ENCODE measurements at regions not wholly inside any gene's neighbourhood (a gene's known extent, or its start where the extent isn't known, plus 50 kb on each side); places are given as distances from the start of the nearest gene placed in this dataset.

- H2AFZ ChIP-seq (ENCODE audit: low read length), result no peak overlapping the region
- H3K4me1 ChIP-seq (ENCODE audit: control insufficient read depth, extremely low read depth, insufficient read depth, low read length), result no peaks in the 10 kb centered on the region
- TF ChIP-seq EZH2 (IDR thresholded peaks at IDR 0.05; ENCODE audit: low read length, missing control alignments), result no peak
- peak; percentile 41 to 57 for TF ChIP-seq CTCF (conservative IDR thresholded peaks at IDR 0.05 in 1 of 2, IDR thresholded peaks at IDR 0.05 in 1 of 2; ENCODE audit: low read depth in 1 of 2, low read length in 2 of 2)
- no peaks in the 10 kb centered on the region for H3K27me3 ChIP-seq (ENCODE audit: control insufficient read depth, insufficient read depth, low read length)
- no peak overlapping the region for H3K4me2 ChIP-seq (ENCODE audit: extremely low read depth, insufficient read depth, low read length)
- DNase-seq (ENCODE audit: low read depth in 2 of 2), result peak in 1 of 2 donors; percentile 7
- H3K9ac ChIP-seq (ENCODE audit: insufficient read depth, low read length), result no peak overlapping the region
- no peak overlapping the region for H3K27ac ChIP-seq (ENCODE audit: insufficient read depth, low read length)
- H3K36me3 ChIP-seq (ENCODE audit: control insufficient read depth, insufficient read depth, low read length), result no peaks in the 10 kb centered on the region
- no peaks in the 10 kb centered on the region for H3K9me3 ChIP-seq (ENCODE audit: control insufficient read depth, insufficient read depth, low read depth, low read length)
- no peaks in the 10 kb centered on the region for H4K20me1 ChIP-seq (ENCODE audit: control insufficient read depth, extremely low read depth, insufficient read depth, low read length)
- no peak overlapping the region for H3K4me3 ChIP-seq (replicated peaks in 1 of 4; ENCODE audit: control extremely low read depth in 1 of 4, insufficient read depth in 1 of 4, low read depth in 3 of 4, low read length in 4 of 4)
- no peaks in the 10 kb centered on the region for H3K79me2 ChIP-seq (ENCODE audit: control insufficient read depth, insufficient read depth, low read length)
Observed at GRCh38 chrX:49761481-49761880, 65.7 kb upstream of the PAGE1 start.

GRCh38 chrX:49760290-49760890 lies 64.6 kb upstream of the PAGE1 start:
- no peaks in the 10 kb centered on the region for H3K4me1 ChIP-seq (ENCODE audit: control insufficient read depth, extremely low read depth, insufficient read depth, low read length)
- DNase-seq (ENCODE audit: low read depth in 2 of 2), result no peak
- TF ChIP-seq EZH2 (IDR thresholded peaks at IDR 0.05; ENCODE audit: low read length, missing control alignments), result no peak
- TF ChIP-seq CTCF (conservative IDR thresholded peaks at IDR 0.05 in 1 of 2, IDR thresholded peaks at IDR 0.05 in 1 of 2; ENCODE audit: low read depth in 1 of 2, low read length in 2 of 2), result no peak
- no peak overlapping the region for H3K4me3 ChIP-seq (replicated peaks in 1 of 4; ENCODE audit: control extremely low read depth in 1 of 4, insufficient read depth in 1 of 4, low read depth in 3 of 4, low read length in 4 of 4)
- H3K36me3 ChIP-seq (ENCODE audit: control insufficient read depth, insufficient read depth, low read length), result no peaks in the 10 kb centered on the region
- no peak overlapping the region for H2AFZ ChIP-seq (ENCODE audit: low read length)
- no peak overlapping the region for H3K27ac ChIP-seq (ENCODE audit: insufficient read depth, low read length)
- no peak overlapping the region for H3K9ac ChIP-seq (ENCODE audit: insufficient read depth, low read length)
- H3K4me2 ChIP-seq (ENCODE audit: extremely low read depth, insufficient read depth, low read length), result no peak overlapping the region
- no peaks in the 10 kb centered on the region for H3K27me3 ChIP-seq (ENCODE audit: control insufficient read depth, insufficient read depth, low read length)
- no peaks in the 10 kb centered on the region for H4K20me1 ChIP-seq (ENCODE audit: control insufficient read depth, extremely low read depth, insufficient read depth, low read length)
- H3K79me2 ChIP-seq (ENCODE audit: control insufficient read depth, insufficient read depth, low read length), result no peaks in the 10 kb centered on the region
- H3K9me3 ChIP-seq (ENCODE audit: control insufficient read depth, insufficient read depth, low read depth, low read length), result no peaks in the 10 kb centered on the region

- Histone ChIP-seq H3K4me2 (ENCODE audit: extremely low read depth, insufficient read depth, low read length) (no peak overlapping the region), H3K9ac (ENCODE audit: insufficient read depth, low read length) (no peak overlapping the region), H3K27me3 (ENCODE audit: control insufficient read depth, insufficient read depth, low read length) (no peaks in the 10 kb centered on the region), H3K27ac (ENCODE audit: insufficient read depth, low read length) (no peak overlapping the region), H2AFZ (ENCODE audit: low read length) (no peak overlapping the region), H3K79me2 (ENCODE audit: control insufficient read depth, insufficient read depth, low read length) (no peaks in the 10 kb centered on the region), H3K9me3 (ENCODE audit: control insufficient read depth, insufficient read depth, low read depth, low read length) (no peaks in the 10 kb centered on the region), H3K36me3 (ENCODE audit: control insufficient read depth, insufficient read depth, low read length) (no peaks in the 10 kb centered on the region), H3K4me1 (ENCODE audit: control insufficient read depth, extremely low read depth, insufficient read depth, low read length) (no peaks in the 10 kb centered on the region), H3K4me3 (replicated peaks in 1 of 4; ENCODE audit: control extremely low read depth in 1 of 4, insufficient read depth in 1 of 4, low read depth in 3 of 4, low read length in 4 of 4) (no peak overlapping the region), H4K20me1 (ENCODE audit: control insufficient read depth, extremely low read depth, insufficient read depth, low read length) (no peaks in the 10 kb centered on the region)
- no peak for TF ChIP-seq EZH2 (IDR thresholded peaks at IDR 0.05; ENCODE audit: low read length, missing control alignments)
- DNase-seq (ENCODE audit: low read depth in 2 of 2), result no peak
Observed at GRCh38 chrX:49756692-49757091, 60.9 kb upstream of the PAGE1 start.
